Inflammatory macrophage treated with lipopolysaccharide for 1 hour (primary cell): ENCODE measurements at regions not wholly inside any gene's neighbourhood (a gene's known extent, or its start where the extent isn't known, plus 50 kb on each side); places are given as distances from the start of the nearest gene placed in this dataset.

Experiments used
- DNase-seq, 2 donors: peaks; one replicate each; pipeline ENCODE4 v3.0.0-alpha.2; 2020 to 2022

- peak; percentile 34 to 74 for DNase-seq
Observed at GRCh38 chr14:61894452-61895077, 132.3 kb downstream of the SNAPC1 start.

GRCh38 chr14:61897300-61897699, 135.1 kb downstream of the SNAPC1 start:
- DNase-seq = no peak

- no peak for DNase-seq
Observed at GRCh38 chr14:61898568-61898967, 136.3 kb downstream of the SNAPC1 start.

GRCh38 chr14:61899497-61899896, 137.3 kb downstream of the SNAPC1 start:
- DNase-seq = no peak

- no peak for DNase-seq
Observed at GRCh38 chr14:61904946-61905345, 142.7 kb downstream of the SNAPC1 start.

- no peak for DNase-seq
Observed at GRCh38 chr14:61911574-61911973, 149.4 kb downstream of the SNAPC1 start.

GRCh38 chr14:61918998-61919397, 156.8 kb downstream of the SNAPC1 start:
- DNase-seq = no peak

GRCh38 chr14:61923348-61923747, 161.1 kb downstream of the SNAPC1 start:
- DNase-seq = peak in 1 of 2 donors; percentile 4

- DNase-seq = no peak
Observed at GRCh38 chr14:61925043-61925442, 162.8 kb downstream of the SNAPC1 start.

- DNase-seq = no peak
Observed at GRCh38 chr14:61925732-61926435, 163.7 kb downstream of the SNAPC1 start.

GRCh38 chr14:61927060-61927459, 164.8 kb downstream of the SNAPC1 start:
- DNase-seq = no peak

- no peak for DNase-seq
Observed at GRCh38 chr14:61927520-61927919, 165.3 kb downstream of the SNAPC1 start.

- no peak for DNase-seq
Observed at GRCh38 chr14:61928300-61928699, 166.1 kb downstream of the SNAPC1 start.

GRCh38 chr14:61928701-61929100, 166.5 kb downstream of the SNAPC1 start:
- DNase-seq = no peak

- DNase-seq = no peak
Observed at GRCh38 chr14:61929651-61930050, 167.4 kb downstream of the SNAPC1 start.

- no peak for DNase-seq
Observed at GRCh38 chr14:61930101-61930857, 168.1 kb downstream of the SNAPC1 start.

- no peak for DNase-seq
Observed at GRCh38 chr14:61932974-61933373, 170.8 kb downstream of the SNAPC1 start.

GRCh38 chr14:61934385-61934784, 172.2 kb downstream of the SNAPC1 start:
- no peak for DNase-seq

GRCh38 chr14:61939776-61940175, 177.6 kb downstream of the SNAPC1 start:
- DNase-seq = no peak

GRCh38 chr14:61940666-61941420, 178.6 kb downstream of the SNAPC1 start:
- no peak for DNase-seq

GRCh38 chr14:61941421-61942150, 179.4 kb downstream of the SNAPC1 start:
- no peak for DNase-seq

- no peak for DNase-seq
Observed at GRCh38 chr14:61948376-61948775, 186.2 kb downstream of the SNAPC1 start.
